SU-DHL-6 (cell line): ENCODE measurements at regions not wholly inside any gene's neighbourhood (a gene's known extent, or its start where the extent isn't known, plus 50 kb on each side); places are given as distances from the start of the nearest gene placed in this dataset.

Experiments used
- EZH2phosphoT487 ChIP-seq: fragments of 200-600 bp; sonication (generic), shearing (Covaris generic); conservative IDR thresholded peaks from 2 replicates; pipeline ENCODE4 v1.6.1; 2018; ENCODE audit warnings: mild to moderate bottlenecking, antibody characterized with exemption, low read length, moderate library complexity, mixed read lengths
- TF ChIP-seq, protein P1 (sequence below): fragments of 200-600 bp; sonication (generic); IDR thresholded peaks from one replicate; pipeline ENCODE4 v1.5.1; 2017; ENCODE audit warnings: antibody characterized with exemption, mild to moderate bottlenecking, low read length, moderate library complexity; ENCODE audit not compliant: insufficient read depth, poor library complexity, severe bottlenecking

DNA sequence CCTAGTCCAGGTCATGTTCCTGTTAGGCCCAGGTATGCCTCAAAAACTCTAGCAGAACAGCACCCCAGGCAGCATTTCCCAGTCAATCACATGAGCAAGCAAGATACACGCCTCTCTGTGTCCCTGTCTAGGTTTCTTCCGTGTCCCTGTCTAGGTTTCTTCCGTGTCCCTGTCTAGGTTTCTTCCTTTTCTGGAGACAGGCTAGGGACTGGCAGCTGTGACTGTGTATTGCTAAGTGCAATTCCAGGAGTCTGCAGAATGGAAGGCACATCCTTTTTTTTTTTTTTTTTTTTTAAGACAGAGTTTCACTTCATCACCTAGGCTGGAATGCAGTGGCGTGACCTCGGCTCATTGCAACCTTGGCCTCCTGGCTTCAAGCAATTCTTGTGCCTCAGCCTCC is 77.6 kb downstream of the SETD4 start:
- TF ChIP-seq, protein P1, sequence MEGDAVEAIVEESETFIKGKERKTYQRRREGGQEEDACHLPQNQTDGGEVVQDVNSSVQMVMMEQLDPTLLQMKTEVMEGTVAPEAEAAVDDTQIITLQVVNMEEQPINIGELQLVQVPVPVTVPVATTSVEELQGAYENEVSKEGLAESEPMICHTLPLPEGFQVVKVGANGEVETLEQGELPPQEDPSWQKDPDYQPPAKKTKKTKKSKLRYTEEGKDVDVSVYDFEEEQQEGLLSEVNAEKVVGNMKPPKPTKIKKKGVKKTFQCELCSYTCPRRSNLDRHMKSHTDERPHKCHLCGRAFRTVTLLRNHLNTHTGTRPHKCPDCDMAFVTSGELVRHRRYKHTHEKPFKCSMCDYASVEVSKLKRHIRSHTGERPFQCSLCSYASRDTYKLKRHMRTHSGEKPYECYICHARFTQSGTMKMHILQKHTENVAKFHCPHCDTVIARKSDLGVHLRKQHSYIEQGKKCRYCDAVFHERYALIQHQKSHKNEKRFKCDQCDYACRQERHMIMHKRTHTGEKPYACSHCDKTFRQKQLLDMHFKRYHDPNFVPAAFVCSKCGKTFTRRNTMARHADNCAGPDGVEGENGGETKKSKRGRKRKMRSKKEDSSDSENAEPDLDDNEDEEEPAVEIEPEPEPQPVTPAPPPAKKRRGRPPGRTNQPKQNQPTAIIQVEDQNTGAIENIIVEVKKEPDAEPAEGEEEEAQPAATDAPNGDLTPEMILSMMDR = no peak
- TF ChIP-seq EZH2phosphoT487 = no peak
